Left lobe of liver (tissue), 2 donors: ENCODE measurements at regions not wholly inside any gene's neighbourhood (a gene's known extent, or its start where the extent isn't known, plus 50 kb on each side); places are given as distances from the start of the nearest gene placed in this dataset.

Experiments
- ATAC-seq: fragments of 200-7000 bp; cut with Tn5 transposase; one replicate; pipeline ENCODE4 v1.9.1; 2020; ENCODE audit warnings: mild to moderate bottlenecking, moderate library complexity
- DNase-seq: peaks from one replicate; pipeline ENCODE4 v3.0.0-alpha.2; 2020; ENCODE audit warnings: low spot score
- donor health status: DM: no; HTN: no; CAD: no; lungs with moderate emphysema.
- donor health status: DM: no; HTN: yes; CAD: no.

DNA sequence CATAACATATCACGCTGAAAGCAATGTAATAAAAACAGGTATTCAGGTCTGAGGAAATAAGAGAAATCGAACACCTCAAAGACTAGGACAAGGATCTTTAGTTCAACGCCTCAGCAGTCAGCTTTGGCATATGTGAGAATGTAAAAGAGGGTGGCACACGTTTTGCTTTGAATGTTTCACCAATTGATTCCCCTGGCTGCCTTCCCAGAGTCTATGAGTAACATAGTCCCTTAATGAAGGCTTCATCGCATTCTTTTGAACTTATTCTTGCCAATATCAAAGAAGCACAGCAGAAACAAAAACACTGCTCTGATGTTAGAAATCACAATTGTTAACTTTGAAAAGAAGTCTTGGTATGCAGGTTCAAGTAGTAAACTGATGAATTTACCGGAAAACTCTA, 764.8 kb downstream of the ADGRL2 start:
- no peak for DNase-seq
- ATAC-seq = no peak

GRCh38 chr1:82565146-82565545, 764.4 kb downstream of the ADGRL2 start:
- DNase-seq = no peak
- ATAC-seq = no peak

DNA sequence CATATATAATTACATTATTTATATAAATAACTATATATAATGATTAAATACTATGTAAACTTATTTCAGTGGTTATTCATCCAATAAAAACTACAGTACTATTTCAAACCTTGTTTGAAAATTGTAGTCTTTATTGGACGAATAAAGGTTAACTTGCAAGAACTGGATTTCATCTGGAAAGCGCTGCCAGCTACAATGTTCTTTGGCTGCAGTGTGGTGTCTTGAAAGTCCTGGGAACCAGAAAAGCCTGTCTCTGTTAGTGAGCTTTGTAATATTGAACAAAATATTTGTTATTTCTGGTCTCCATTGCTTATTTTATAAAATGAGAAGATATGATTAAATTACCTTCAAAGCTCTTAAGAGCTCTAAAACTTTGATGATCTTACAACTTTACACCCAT, 763.6 kb downstream of the ADGRL2 start:
- ATAC-seq (no peak), DNase-seq (no peak)

DNA sequence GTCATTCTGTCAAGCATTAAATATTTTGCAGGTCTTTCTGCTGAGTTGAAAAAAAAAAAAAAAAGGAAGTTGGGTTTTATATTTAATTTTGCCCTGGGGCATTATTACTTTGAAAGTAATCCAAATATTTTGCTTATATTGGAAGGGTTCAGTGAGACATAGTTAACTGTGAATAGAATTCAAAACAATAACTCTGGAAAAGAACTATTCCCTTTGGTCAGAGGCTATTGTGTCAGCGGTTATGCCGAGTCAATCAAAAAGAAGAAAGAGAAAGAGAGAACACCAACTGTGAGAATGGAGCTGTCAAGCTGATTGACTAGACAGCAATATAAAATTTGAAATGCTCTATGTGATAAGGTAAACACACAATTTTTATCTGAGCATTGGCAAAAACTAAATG, 761.7 kb downstream of the ADGRL2 start:
- ATAC-seq = no peak
- no peak for DNase-seq

DNA sequence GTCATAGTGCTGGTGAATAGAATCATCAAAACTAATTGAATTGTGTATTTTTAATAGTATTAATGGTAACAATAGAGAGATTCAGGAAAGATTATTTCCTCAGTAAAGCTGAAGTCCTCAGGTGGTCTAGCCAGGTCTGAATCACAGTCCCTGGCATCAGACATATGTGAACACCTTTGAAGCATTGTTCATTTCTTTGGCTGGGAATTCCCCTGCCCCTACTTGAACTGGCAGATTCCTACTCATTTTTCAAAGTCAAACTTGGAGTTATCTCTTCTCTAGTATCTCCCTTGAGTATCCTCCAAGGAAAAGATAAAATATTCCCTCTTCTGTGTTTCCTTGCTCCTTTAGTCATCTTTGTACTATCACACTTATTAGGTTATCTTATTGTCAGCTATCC, 759.8 kb downstream of the ADGRL2 start:
- DNase-seq (no peak), ATAC-seq (no peak)

DNA sequence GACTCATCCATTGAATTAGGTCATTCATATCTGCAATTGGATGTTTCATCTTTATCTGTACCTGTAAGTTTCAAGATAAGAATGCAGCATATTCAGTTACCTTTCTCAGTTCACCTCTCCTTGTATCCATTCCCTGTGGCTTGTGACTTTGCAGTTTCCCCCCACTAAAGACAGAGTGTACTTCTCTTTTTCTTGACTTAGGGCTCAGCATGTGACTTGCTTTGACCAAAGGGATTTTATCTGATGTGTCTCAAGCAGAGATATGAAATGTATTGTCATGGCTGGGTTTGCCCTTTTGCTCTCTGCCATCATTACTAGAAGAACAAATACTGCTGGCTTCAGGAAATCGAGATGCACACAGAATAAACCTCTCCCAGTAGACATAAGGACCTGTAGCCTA, 754.8 kb downstream of the ADGRL2 start:
- no peak for DNase-seq
- no peak for ATAC-seq

DNA sequence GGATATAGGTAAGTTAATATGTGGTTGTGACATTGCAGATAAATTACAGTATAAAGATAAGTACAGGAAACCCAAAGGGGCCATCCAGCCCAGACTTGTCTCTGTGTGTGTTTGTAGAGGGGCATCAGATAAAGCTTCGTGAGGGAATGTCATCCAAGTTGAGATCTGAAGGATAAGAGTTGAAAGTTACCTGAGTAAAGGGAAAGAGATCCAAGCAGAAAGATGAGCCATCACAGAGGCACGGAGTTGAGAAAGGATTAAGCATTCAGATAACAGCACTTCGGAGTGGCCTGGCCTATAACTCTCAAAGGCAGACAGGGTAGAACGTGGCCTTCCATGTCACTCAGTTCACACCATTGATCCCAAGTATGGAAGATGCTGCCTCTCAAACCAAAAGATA, 749.1 kb downstream of the ADGRL2 start:
- ATAC-seq (no peak), DNase-seq (no peak)

GRCh38 chr1:82542766-82543165, 742.0 kb downstream of the ADGRL2 start:
- ATAC-seq = no peak
- DNase-seq = no peak

DNA sequence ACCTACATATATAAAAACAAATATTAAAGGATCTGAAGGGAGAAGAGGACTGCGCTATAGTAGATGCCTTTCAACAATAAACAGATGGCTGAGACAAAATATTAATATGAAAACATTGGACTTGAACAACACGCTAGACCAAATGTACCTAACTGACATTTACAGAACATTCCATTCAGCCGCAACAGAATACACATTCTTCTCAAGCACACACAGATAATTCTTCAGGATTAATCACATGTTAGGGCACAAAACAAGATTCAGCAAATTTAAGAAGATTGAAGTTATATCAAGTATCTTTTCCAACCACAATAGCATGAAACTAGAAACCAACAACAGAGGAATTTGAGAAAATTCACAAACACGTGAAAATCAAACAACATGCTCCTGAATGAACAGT, 741.4 kb downstream of the ADGRL2 start:
- DNase-seq (no peak), ATAC-seq (no peak)

DNA sequence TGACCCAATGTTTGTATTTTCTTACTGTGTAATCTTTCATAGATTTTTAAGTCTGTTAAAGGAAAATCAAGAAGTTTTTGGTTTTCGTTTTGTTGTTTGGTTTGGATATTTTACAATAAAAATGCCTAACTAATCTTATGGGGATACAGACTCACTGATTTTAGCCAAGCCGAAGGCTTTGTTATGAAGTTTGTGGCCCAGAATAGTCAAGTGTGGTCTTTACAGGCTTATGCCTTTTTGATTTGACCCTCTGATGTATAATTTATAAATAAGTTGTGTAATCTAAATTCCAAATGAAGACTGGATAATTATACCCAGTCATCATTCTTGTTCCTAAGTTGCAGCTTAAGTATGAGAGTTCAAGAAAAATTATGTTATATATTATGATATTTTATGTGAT, 739.3 kb downstream of the ADGRL2 start:
- ATAC-seq = no peak
- DNase-seq = no peak

GRCh38 chr1:82538876-82539275, 738.1 kb downstream of the ADGRL2 start:
- no peak for DNase-seq
- ATAC-seq = no peak

DNA sequence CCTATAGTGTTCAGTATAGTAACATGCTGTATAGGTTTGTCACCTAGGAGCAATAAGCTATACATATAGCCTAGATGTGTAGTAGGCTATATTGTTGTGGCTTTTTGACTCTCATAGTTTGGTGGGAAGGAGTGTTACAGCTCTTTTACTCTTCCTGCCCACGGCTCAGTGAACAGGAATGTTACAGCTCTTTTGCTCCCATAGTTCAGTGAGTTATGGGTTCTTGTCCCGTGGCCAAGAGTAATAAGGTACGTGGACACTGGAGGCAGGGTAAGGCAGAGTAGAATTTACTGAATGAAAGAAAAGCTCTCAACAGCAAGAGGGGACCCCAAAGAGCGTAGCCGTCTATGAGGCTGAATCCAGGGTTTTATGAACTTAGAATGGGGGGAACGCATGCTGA, 734.3 kb downstream of the ADGRL2 start:
- DNase-seq (no peak), ATAC-seq (no peak)

GRCh38 chr1:82525378-82525777, 724.6 kb downstream of the ADGRL2 start:
- DNase-seq (no peak), ATAC-seq (no peak)

DNA sequence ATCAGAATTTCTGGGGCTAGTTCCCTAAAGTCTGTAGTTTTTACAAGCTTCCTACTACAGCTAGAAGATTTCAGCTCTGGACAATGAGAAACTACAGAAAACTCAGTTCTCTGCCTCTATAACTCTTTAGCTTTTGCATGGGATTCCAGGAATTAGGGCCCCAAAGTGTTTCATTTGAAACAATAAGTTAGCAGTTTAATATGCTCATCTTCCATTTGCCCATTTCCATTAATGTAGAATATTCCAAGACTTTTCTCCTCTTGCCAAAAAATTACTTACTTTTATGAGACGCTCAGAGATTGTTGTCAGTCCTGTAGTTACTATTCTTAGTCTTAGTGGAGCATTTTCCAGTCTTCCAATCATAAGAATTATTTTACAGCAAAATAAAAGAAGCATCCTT, 719.9 kb downstream of the ADGRL2 start:
- no peak for DNase-seq
- no peak for ATAC-seq

- DNase-seq (peak; percentile 50), ATAC-seq (peak; percentile 78)
Observed at GRCh38 chr1:82517586-82517985, 716.9 kb downstream of the ADGRL2 start.

- ATAC-seq = peak; percentile 90
- DNase-seq = peak; percentile 66
Observed at GRCh38 chr1:82515650-82516049, 714.9 kb downstream of the ADGRL2 start.

GRCh38 chr1:82511441-82511840, 710.7 kb downstream of the ADGRL2 start:
- ATAC-seq (no peak), DNase-seq (no peak)

GRCh38 chr1:82510431-82510830, 709.7 kb downstream of the ADGRL2 start:
- DNase-seq (no peak), ATAC-seq (no peak)

DNA sequence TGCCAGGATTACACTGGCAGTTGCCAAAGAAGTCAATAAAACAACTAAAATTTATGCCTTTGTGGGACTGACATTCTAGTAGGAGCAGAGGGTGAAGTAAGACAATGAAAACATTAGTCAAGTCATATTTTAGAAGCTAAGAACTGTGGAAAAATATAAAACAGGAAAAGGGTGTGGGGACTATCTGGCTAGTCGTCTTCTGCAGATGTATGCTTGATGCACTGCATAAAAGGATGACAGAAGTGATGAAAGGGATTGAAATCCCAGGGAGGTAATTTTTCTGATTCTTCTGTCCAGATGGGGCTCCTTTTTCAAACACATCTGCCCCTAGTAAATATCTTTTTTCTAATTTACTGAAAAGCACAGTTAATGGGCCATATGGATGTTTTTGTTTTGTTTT, 706.3 kb downstream of the ADGRL2 start:
- DNase-seq = no peak
- ATAC-seq = no peak

GRCh38 chr1:82503822-82504221, 703.1 kb downstream of the ADGRL2 start:
- no peak for DNase-seq
- ATAC-seq = no peak

DNA sequence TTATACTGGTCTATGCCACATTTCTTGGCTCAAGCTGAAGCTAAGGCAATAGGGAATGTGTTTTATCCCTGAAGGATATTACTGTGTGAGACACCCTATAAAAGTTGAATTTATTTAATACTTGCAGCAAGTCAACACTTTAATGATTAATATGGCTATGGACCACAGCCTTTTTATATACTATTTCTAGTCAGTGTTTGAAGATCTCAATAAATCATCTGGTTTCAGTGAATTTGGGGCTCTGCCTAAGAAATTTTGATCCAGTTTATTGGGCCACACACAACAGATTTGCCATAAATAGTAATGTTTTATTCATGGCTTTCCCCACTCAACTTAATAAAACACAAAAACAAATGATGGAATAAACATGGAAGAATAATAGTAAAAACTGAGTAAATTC, 698.3 kb downstream of the ADGRL2 start:
- no peak for ATAC-seq
- no peak for DNase-seq

GRCh38 chr1:82494117-82494516, 693.4 kb downstream of the ADGRL2 start:
- DNase-seq (no peak), ATAC-seq (no peak)

- DNase-seq = no peak
- no peak for ATAC-seq
Observed at GRCh38 chr1:82492159-82492558, 691.4 kb downstream of the ADGRL2 start.
